ENCODE measurements at regions not wholly inside any gene's neighbourhood (a gene's known extent, or its start where the extent isn't known, plus 50 kb on each side); places are given as distances from the start of the nearest gene placed in this dataset.

- TF ChIP-seq CTCF (IDR thresholded peaks at IDR 0.05) (no peak), EZH2 (IDR thresholded peaks at IDR 0.05; ENCODE audit: borderline replicate concordance, insufficient read depth, low read depth, low read length, poor library complexity, severe bottlenecking) (no peak)
Observed at GRCh38 chr10:36465604-36466379, 659.6 kb upstream of the ANKRD30A start.

Data from B cell (primary cell).